AG04450 (cell line): ENCODE measurements at regions not wholly inside any gene's neighbourhood (a gene's known extent, or its start where the extent isn't known, plus 50 kb on each side); places are given as distances from the start of the nearest gene placed in this dataset.
"Not testable (repeated sequence)": the region's sequence is repeated elsewhere in the genome, so short reads cannot be mapped to it uniquely, and the experiment has no call there.

Source experiments
- CTCF ChIA-PET: fragments of 300-600, 350-600 bp; formaldehyde crosslinking; extraction: SDS; loops from one replicate; lab custom pipeline; 2022; ENCODE audit warnings: antibody characterized with exemption, inconsistent platforms; lab: Charles Lee
- POLR2A ChIA-PET: fragments of 350-600 bp; formaldehyde crosslinking; extraction: SDS; loops from one replicate; lab custom pipeline; 2021; ENCODE audit warnings: antibody characterized with exemption, inconsistent platforms; lab: Yijun Ruan, JAX
- DNase-seq: peaks from one replicate; pipeline ENCODE4 v3.0.0-alpha.2; 2011; ENCODE audit warnings: low read depth, low spot score
- H3K27ac ChIP-seq: one replicate; pipeline ENCODE4 v1.5.1; 2012; ENCODE audit warnings: low read depth, low read length, control low read depth
- H3K27me3 ChIP-seq: one replicate; pipeline ENCODE4 v1.6.0; 2012; ENCODE audit warnings: low read length; ENCODE audit not compliant: control insufficient read depth, insufficient read depth
- H3K4me3 ChIP-seq: 2 replicates; pipeline ENCODE4 v1.5.1; 2011; ENCODE audit warnings: mild to moderate bottlenecking, low read depth, low read length, control low read depth
- H3K9me3 ChIP-seq: 2 replicates; pipeline ENCODE4 v1.5.1; 2012; ENCODE audit warnings: low read length; ENCODE audit not compliant: control insufficient read depth, insufficient read depth
- TF ChIP-seq, protein P1 (sequence below): IDR thresholded peaks from 2 replicates; pipeline ENCODE4 v1.5.1; 2011; ENCODE audit warnings: low read depth, low read length, control low read depth, inconsistent platforms

DNA sequence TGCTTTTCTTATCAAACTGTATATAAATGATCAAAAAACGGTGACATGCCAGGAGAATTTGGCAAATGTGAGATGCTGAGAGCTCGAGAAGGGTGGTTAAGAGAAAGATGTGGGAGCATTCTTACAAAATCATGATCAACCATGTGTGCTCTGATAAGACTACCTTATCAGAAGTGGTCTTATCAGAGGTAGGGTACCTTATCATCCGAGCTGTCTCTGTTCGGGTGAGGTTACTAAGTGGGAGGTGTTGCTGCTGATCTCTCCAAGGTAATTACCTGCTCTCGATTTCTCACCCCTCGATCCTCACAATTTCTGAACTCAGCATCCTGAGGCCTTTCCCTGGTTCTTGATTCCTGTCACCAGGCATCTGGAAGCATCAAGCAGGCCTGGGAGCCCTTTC is 813.0 kb upstream of the ID2 start:
- no peak for DNase-seq
- no peaks in the 10 kb centered on the region for H3K27me3 ChIP-seq
- H3K27ac ChIP-seq: no peak overlapping the region
- CTCF ChIA-PET: interaction anchor here (1.1 kb wide), 1 partner anchor 10 kb away, joined by 4 read pairs; no protein-coding TSS in a partner anchor
- H3K9me3 ChIP-seq: no peaks in the 10 kb centered on the region
- H3K4me3 ChIP-seq: no peak overlapping the region
- POLR2A ChIA-PET: no interaction called here
- TF ChIP-seq, protein P1, sequence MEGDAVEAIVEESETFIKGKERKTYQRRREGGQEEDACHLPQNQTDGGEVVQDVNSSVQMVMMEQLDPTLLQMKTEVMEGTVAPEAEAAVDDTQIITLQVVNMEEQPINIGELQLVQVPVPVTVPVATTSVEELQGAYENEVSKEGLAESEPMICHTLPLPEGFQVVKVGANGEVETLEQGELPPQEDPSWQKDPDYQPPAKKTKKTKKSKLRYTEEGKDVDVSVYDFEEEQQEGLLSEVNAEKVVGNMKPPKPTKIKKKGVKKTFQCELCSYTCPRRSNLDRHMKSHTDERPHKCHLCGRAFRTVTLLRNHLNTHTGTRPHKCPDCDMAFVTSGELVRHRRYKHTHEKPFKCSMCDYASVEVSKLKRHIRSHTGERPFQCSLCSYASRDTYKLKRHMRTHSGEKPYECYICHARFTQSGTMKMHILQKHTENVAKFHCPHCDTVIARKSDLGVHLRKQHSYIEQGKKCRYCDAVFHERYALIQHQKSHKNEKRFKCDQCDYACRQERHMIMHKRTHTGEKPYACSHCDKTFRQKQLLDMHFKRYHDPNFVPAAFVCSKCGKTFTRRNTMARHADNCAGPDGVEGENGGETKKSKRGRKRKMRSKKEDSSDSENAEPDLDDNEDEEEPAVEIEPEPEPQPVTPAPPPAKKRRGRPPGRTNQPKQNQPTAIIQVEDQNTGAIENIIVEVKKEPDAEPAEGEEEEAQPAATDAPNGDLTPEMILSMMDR: no peak

DNA sequence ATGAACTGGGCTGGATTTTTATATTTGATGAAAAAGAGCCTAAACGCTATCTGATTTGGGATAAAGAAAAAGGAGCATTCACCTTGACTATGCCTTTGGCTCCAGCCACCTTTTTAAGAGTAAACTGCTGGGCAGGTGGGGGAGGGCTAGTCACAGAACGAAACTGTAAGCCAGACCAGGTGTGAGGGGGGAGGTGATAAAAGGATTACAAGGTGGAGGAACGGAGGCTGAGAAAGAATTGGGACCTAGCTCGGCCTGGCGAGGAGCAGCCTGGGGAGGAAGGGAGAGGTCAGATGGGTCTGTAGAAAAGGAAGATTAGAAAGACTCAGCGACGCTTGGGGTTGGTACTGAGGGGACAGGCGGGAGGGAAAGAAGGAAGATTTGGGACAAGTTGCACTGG is 805.4 kb upstream of the ID2 start:
- H3K4me3 ChIP-seq, H3K27ac ChIP-seq, DNase-seq, CTCF ChIA-PET, POLR2A ChIA-PET, H3K27me3 ChIP-seq, H3K9me3 ChIP-seq: not testable (repeated sequence)

DNA sequence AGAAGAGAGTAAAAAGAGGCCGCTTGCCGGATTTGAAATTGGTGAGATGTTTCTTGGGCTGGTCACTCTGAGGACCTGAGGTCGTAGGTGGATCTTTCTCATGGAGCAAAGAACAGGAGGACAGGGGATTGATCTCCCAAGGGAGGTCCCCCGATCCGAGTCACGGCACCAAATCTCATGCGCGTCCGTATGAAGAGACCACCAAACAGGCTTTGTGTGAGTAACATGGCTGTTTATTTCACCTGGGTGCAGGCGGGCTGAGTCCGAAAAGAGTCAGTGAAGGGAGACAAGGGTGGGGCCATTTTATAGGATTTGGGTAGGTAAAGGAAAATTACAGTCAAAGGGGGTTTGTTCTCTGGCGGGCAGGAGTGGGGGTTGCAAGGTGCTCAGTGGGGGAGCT is 803.6 kb upstream of the ID2 start:
- CTCF ChIA-PET: not testable (repeated sequence)

DNA sequence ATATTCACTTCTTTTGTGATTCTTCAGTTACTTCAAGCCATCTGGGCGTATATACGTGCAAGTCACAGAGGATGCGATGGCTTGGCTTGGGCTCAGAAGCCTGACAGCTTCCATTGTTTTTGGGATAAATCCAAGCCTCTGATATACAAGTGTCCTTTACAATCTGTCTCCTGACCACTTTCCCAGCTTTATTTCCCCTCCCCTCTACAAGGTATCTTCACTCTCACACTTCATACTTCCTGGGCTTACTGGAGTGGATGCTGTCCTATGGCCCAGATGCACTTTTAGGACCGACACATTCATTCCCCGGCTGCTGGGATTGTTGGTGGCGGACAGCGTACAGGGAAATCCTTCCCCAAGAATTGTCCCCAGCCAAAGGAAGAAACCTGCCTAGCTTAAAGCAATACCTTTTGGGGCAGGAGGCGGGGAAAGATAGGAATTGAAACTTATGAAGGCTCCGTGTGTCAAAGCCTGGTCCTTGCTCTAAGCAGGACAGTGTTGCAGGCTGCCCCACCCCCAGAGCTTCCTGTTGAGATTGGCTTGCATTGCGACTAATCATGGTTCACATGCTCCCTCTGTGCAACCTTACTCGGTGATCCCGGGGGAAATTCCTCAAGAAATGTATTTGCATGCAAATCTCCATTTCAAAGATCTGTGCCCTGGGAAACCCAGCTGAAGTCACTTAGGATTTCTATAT is 802.9 kb upstream of the ID2 start:
- no peaks in the 10 kb centered on the region for H3K27me3 ChIP-seq
- no peak for DNase-seq
- CTCF ChIA-PET: no interaction called here
- POLR2A ChIA-PET: no interaction called here
- no peak overlapping the region for H3K4me3 ChIP-seq
- TF ChIP-seq, protein P1: no peak
- H3K27ac ChIP-seq: no peak overlapping the region
- H3K9me3 ChIP-seq: no peaks in the 10 kb centered on the region

More for the DNA sequence above, 803.6 kb upstream of the ID2 start:
- H3K27me3 ChIP-seq, H3K9me3 ChIP-seq, H3K4me3 ChIP-seq, H3K27ac ChIP-seq, POLR2A ChIA-PET, DNase-seq: not testable (repeated sequence)

DNA sequence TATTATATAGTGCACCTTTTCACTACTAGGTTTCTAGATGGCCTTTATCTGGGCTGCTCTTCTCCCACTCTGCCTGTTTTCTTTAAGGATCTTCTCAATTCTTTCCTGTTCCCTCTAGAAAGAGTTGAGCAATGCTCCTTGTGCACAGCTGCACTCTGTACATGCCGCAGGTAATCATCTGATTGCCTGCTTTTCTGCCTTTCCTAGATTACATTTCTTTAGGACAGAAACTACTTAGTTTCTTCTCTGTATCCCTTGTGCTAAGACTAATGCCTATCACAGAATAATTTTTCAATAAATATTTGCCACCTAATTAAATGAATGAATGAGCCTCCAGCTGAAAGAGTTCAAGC is 802.4 kb upstream of the ID2 start:
- no peak overlapping the region for H3K27ac ChIP-seq
- TF ChIP-seq, protein P1: no peak
- H3K9me3 ChIP-seq: no peaks in the 10 kb centered on the region
- ChIA-PET POLR2A (no interaction called here), CTCF (no interaction called here)
- no peak overlapping the region for H3K4me3 ChIP-seq
- DNase-seq: no peak
- no peaks in the 10 kb centered on the region for H3K27me3 ChIP-seq

DNA sequence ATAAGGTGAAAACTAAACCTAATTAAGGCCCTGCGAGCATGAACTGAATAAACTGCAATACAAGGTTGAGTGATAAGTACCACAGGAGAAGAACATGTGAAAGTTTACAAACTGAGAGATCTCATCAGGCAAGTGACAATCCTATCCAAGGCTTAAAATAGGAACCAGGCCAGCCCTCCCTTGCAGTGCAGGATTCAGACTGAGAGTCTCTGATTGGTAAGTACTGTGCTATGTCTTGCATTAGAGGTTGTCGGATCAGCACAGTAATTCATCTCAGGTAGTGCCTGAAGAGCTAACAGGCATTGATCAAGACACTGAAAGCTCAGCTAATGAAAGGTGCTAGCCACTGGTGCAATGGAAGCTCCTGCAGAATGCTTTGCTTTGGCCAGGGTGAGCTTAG is 801.7 kb upstream of the ID2 start:
- ChIA-PET POLR2A (no interaction called here), CTCF (no interaction called here)
- DNase-seq: no peak
- TF ChIP-seq, protein P1: no peak
- Histone ChIP-seq H3K27me3 (no peaks in the 10 kb centered on the region), H3K9me3 (no peaks in the 10 kb centered on the region), H3K4me3 (no peak overlapping the region), H3K27ac (no peak overlapping the region)
